ENCODE measurements at regions not wholly inside any gene's neighbourhood (a gene's known extent, or its start where the extent isn't known, plus 50 kb on each side); places are given as distances from the start of the nearest gene placed in this dataset.

- DNase-seq (ENCODE audit: low spot score in 2 of 2) (no peak), FAIRE-seq (no peak)
Observed at GRCh38 chr15:66941108-66941711, 124.2 kb upstream of the SMAD3 start.

GRCh38 chr15:66941791-66942190 is 123.6 kb upstream of the SMAD3 start:
- FAIRE-seq, result no peak
- DNase-seq (ENCODE audit: low spot score in 2 of 2), result no peak

- DNase-seq (ENCODE audit: low spot score in 2 of 2), result no peak
Observed at GRCh38 chr15:66942649-66943390, 122.6 kb upstream of the SMAD3 start.

GRCh38 chr15:66943456-66944095 is 121.8 kb upstream of the SMAD3 start:
- no peak for DNase-seq (ENCODE audit: low spot score in 2 of 2)
- FAIRE-seq, result no peak

More at GRCh38 chr15:66942649-66943390, 122.6 kb upstream of the SMAD3 start:
- no peak for FAIRE-seq

GRCh38 chr15:66944121-66944520 is 121.3 kb upstream of the SMAD3 start:
- no peak for FAIRE-seq
- no peak for DNase-seq (ENCODE audit: low spot score in 2 of 2)

- FAIRE-seq, result no peak
Observed at GRCh38 chr15:66945286-66945685, 120.1 kb upstream of the SMAD3 start.

GRCh38 chr15:66945842-66946241 is 119.6 kb upstream of the SMAD3 start:
- DNase-seq (ENCODE audit: low spot score in 2 of 2) (no peak), FAIRE-seq (no peak)

More at GRCh38 chr15:66945286-66945685, 120.1 kb upstream of the SMAD3 start:
- no peak for DNase-seq (ENCODE audit: low spot score in 2 of 2)

- DNase-seq (ENCODE audit: low spot score in 2 of 2) (peak; percentile 37 to 79), FAIRE-seq (no peak)
Observed at GRCh38 chr15:66946578-66947164, 118.7 kb upstream of the SMAD3 start.

GRCh38 chr15:66947471-66947870 is 117.9 kb upstream of the SMAD3 start:
- no peak for FAIRE-seq
- no peak for DNase-seq (ENCODE audit: low spot score in 2 of 2)

GRCh38 chr15:66948294-66948693 is 117.1 kb upstream of the SMAD3 start:
- no peak for DNase-seq (ENCODE audit: low spot score in 2 of 2)
- no peak for FAIRE-seq

GRCh38 chr15:66950114-66950513 is 115.3 kb upstream of the SMAD3 start:
- DNase-seq (ENCODE audit: low spot score in 2 of 2) (no peak), FAIRE-seq (no peak)

GRCh38 chr15:66951531-66952320 is 113.7 kb upstream of the SMAD3 start:
- DNase-seq (ENCODE audit: low spot score in 2 of 2) (no peak), FAIRE-seq (no peak)

GRCh38 chr15:66952756-66953522 is 112.5 kb upstream of the SMAD3 start:
- FAIRE-seq, result no peak
- no peak for DNase-seq (ENCODE audit: low spot score in 2 of 2)

- DNase-seq (ENCODE audit: low spot score in 2 of 2) (no peak), FAIRE-seq (no peak)
Observed at GRCh38 chr15:66953523-66954229, 111.7 kb upstream of the SMAD3 start.

- no peak for DNase-seq (ENCODE audit: low spot score in 2 of 2)
- FAIRE-seq, result no peak
Observed at GRCh38 chr15:66954601-66955000, 110.8 kb upstream of the SMAD3 start.

- DNase-seq (ENCODE audit: low spot score in 2 of 2), result no peak
- FAIRE-seq, result no peak
Observed at GRCh38 chr15:66955001-66955516, 110.3 kb upstream of the SMAD3 start.

- no peak for FAIRE-seq
- DNase-seq (ENCODE audit: low spot score in 2 of 2), result no peak
Observed at GRCh38 chr15:66955871-66956585, 109.4 kb upstream of the SMAD3 start.
